DOHH2 (cell line): ENCODE measurements at regions not wholly inside any gene's neighbourhood (a gene's known extent, or its start where the extent isn't known, plus 50 kb on each side); places are given as distances from the start of the nearest gene placed in this dataset.
"Not testable (repeated sequence)": the region's sequence is repeated elsewhere in the genome, so short reads cannot be mapped to it uniquely, and the experiment has no call there.

Experiments
- H3F3A ChIP-seq: fragments of 200-600 bp; sonication (generic), shearing (Covaris generic); 2 replicates; pipeline ENCODE4 v1.6.0; 2016; ENCODE audit warnings: antibody characterized with exemption, mild to moderate bottlenecking; ENCODE audit not compliant: control insufficient read depth, insufficient read depth
- H3K27ac ChIP-seq: fragments of 200-600 bp; sonication (generic); 2 replicates; pipeline ENCODE4 v1.5.1; 2014; ENCODE audit warnings: low read depth, mild to moderate bottlenecking, low read length, moderate library complexity
- H3K27me3 ChIP-seq: fragments of 200-600 bp; sonication (generic); 2 replicates; pipeline ENCODE4 v1.6.1; 2014; ENCODE audit warnings: mild to moderate bottlenecking, low read length, mixed read lengths; ENCODE audit not compliant: control insufficient read depth
- H3K36me3 ChIP-seq: fragments of 200-600 bp; sonication (generic); 2 replicates; pipeline ENCODE4 v1.6.1; 2014; ENCODE audit warnings: mild to moderate bottlenecking, low read length, moderate library complexity, mixed read lengths; ENCODE audit not compliant: control insufficient read depth
- H3K4me1 ChIP-seq: fragments of 200-600 bp; sonication (generic); 2 replicates; pipeline ENCODE4 v1.6.1; 2014; ENCODE audit warnings: mild to moderate bottlenecking, low read length, mixed read lengths; ENCODE audit not compliant: control insufficient read depth
- H3K4me2 ChIP-seq: fragments of 200-600 bp; sonication (generic); 2 replicates; pipeline ENCODE4 v1.6.0; 2014; ENCODE audit warnings: mild to moderate bottlenecking, low read length, moderate library complexity
- H3K4me3 ChIP-seq: fragments of 200-600 bp; sonication (generic); 2 replicates; pipeline ENCODE4 v1.5.1; 2014; ENCODE audit warnings: mild to moderate bottlenecking, low read length, mixed read lengths
- H3K79me2 ChIP-seq: fragments of 200-600 bp; sonication (generic); 2 replicates; pipeline ENCODE4 v1.6.1; 2014; ENCODE audit warnings: mild to moderate bottlenecking, low read length, mixed read lengths; ENCODE audit not compliant: control insufficient read depth
- H3K9me2 ChIP-seq: fragments of 200-600 bp; sonication (generic); replicated peaks from 2 replicates; pipeline ENCODE4 v1.6.1; 2014; ENCODE audit warnings: mild to moderate bottlenecking, low read length, mixed read lengths; ENCODE audit not compliant: control insufficient read depth
- H3K9me3 ChIP-seq: fragments of 200-600 bp; sonication (generic); 2 replicates; pipeline ENCODE4 v1.6.1; 2014; ENCODE audit warnings: antibody characterized with exemption, low read length, mixed read lengths; ENCODE audit not compliant: control insufficient read depth, insufficient read depth
- H4K20me1 ChIP-seq: fragments of 200-600 bp; sonication (generic); 2 replicates; pipeline ENCODE4 v1.6.0; 2014; ENCODE audit warnings: low read depth, mild to moderate bottlenecking, antibody characterized with exemption, low read length, moderate library complexity; ENCODE audit not compliant: control insufficient read depth, insufficient read depth
- CTCF ChIP-seq: fragments of 200-600 bp; sonication (generic); IDR thresholded peaks from one replicate; pipeline ENCODE4 v1.5.1; 2014; ENCODE audit warnings: antibody characterized with exemption, mild to moderate bottlenecking, low read depth, low read length; ENCODE audit not compliant: poor library complexity, severe bottlenecking
- EZH2phosphoT487 ChIP-seq: fragments of 200-600 bp; sonication (generic); IDR thresholded peaks from 2 replicates; pipeline ENCODE4 v1.6.1; 2017; ENCODE audit warnings: borderline replicate concordance, mild to moderate bottlenecking, antibody characterized with exemption, low read length, moderate library complexity, mixed read lengths

GRCh38 chr14:95619785-95620417 is 66.3 kb upstream of the TCL1B start:
- no peaks in the 10 kb centered on the region for H3K4me1 ChIP-seq
- TF ChIP-seq EZH2phosphoT487 (no peak), CTCF (no peak)
- H3K4me3 ChIP-seq = no peak overlapping the region
- H3K9me2 ChIP-seq = no peaks in the 10 kb centered on the region
- no peaks in the 10 kb centered on the region for H4K20me1 ChIP-seq
- H3K36me3 ChIP-seq = no peaks in the 10 kb centered on the region
- no peaks in the 10 kb centered on the region for H3K79me2 ChIP-seq
- H3F3A ChIP-seq = no peaks in the 10 kb centered on the region
- H3K9me3 ChIP-seq = no peaks in the 10 kb centered on the region
- H3K27ac ChIP-seq = no peak overlapping the region
- peaks cover 18% of the 10 kb centered on the region for H3K27me3 ChIP-seq
- no peak overlapping the region for H3K4me2 ChIP-seq

GRCh38 chr14:95620659-95621059 is 65.6 kb upstream of the TCL1B start:
- Histone ChIP-seq H3K36me3 (no peaks in the 10 kb centered on the region), H3K79me2 (no peaks in the 10 kb centered on the region), H3K9me2 (no peaks in the 10 kb centered on the region), H3K9me3 (no peaks in the 10 kb centered on the region), H3K4me2 (no peak overlapping the region), H3K27me3 (peaks cover 12% of the 10 kb centered on the region), H3K4me3 (no peak overlapping the region), H3K4me1 (no peaks in the 10 kb centered on the region), H3K27ac (no peak overlapping the region), H3F3A (no peaks in the 10 kb centered on the region), H4K20me1 (no peaks in the 10 kb centered on the region)
- TF ChIP-seq CTCF (no peak), EZH2phosphoT487 (no peak)

- Histone ChIP-seq H3K27ac (no peak overlapping the region), H3K36me3 (no peaks in the 10 kb centered on the region), H3K4me3 (no peak overlapping the region), H3K79me2 (no peaks in the 10 kb centered on the region), H3K9me2 (no peaks in the 10 kb centered on the region), H3F3A (no peaks in the 10 kb centered on the region), H3K9me3 (no peaks in the 10 kb centered on the region), H4K20me1 (no peaks in the 10 kb centered on the region), H3K27me3 (peaks cover 11% of the 10 kb centered on the region), H3K4me1 (no peaks in the 10 kb centered on the region), H3K4me2 (no peak overlapping the region)
- TF ChIP-seq CTCF (no peak), EZH2phosphoT487 (no peak)
Observed at GRCh38 chr14:95623195-95623594, 63.0 kb upstream of the TCL1B start.

GRCh38 chr14:95625710-95626109 is 60.5 kb upstream of the TCL1B start:
- not testable (repeated sequence) for H3K9me2 ChIP-seq

More at GRCh38 chr14:95625710-95626109, 60.5 kb upstream of the TCL1B start:
- not testable (repeated sequence) for H3K27ac ChIP-seq, H3K4me1 ChIP-seq, H3F3A ChIP-seq, H3K36me3 ChIP-seq, H3K4me2 ChIP-seq, H3K4me3 ChIP-seq, H3K79me2 ChIP-seq, H3K9me3 ChIP-seq, H4K20me1 ChIP-seq
- peaks cover 29% of the 10 kb centered on the region for H3K27me3 ChIP-seq
